Skeletal muscle tissue (tissue), 3 donors: ENCODE measurements at regions not wholly inside any gene's neighbourhood (a gene's known extent, or its start where the extent isn't known, plus 50 kb on each side); places are given as distances from the start of the nearest gene placed in this dataset.
A peak's percentile ranks its signal among the peaks of the same experiment; 100 is the strongest.

Source experiments
- H3K27ac ChIP-seq: one replicate; pipeline ENCODE4 v1.7.0; 2013; ENCODE audit warnings: mild to moderate bottlenecking, low read depth, low read length, inconsistent platforms
- H3K27me3 ChIP-seq, 3 donors: one replicate each; pipeline ENCODE4 v1.7.0; 2013; ENCODE audit warnings: low read length in 3 of 3; ENCODE audit not compliant: control insufficient read depth in 3 of 3, insufficient read depth in 3 of 3
- H3K36me3 ChIP-seq, 3 donors: one replicate each; pipeline ENCODE4 v1.7.0; 2013; ENCODE audit warnings: low read length in 3 of 3; ENCODE audit not compliant: control insufficient read depth in 3 of 3, insufficient read depth in 3 of 3
- H3K4me1 ChIP-seq, 3 donors: one replicate each; pipeline ENCODE4 v1.7.0; 2013; ENCODE audit warnings: low read length in 3 of 3, mild to moderate bottlenecking in 3 of 3; ENCODE audit not compliant: control insufficient read depth in 3 of 3, insufficient read depth in 3 of 3
- H3K4me3 ChIP-seq, 3 donors: one replicate each; pipeline ENCODE4 v1.7.0; 2013; ENCODE audit warnings: low read length in 3 of 3
- H3K9ac ChIP-seq, 3 donors: one replicate each; pipeline ENCODE4 v1.7.0; 2013; ENCODE audit warnings: low read length in 3 of 3, mild to moderate bottlenecking in 3 of 3, moderate library complexity in 2 of 3, low read depth in 1 of 3
- H3K9me3 ChIP-seq, 3 donors: one replicate each; pipeline ENCODE4 v1.7.0; 2013; ENCODE audit warnings: low read length in 3 of 3; ENCODE audit not compliant: control insufficient read depth in 3 of 3
- donor health status: Osteomylitis.

- Histone ChIP-seq H3K27me3 (no peaks in the 10 kb centered on the region), H3K9ac (peak overlapping the region; percentile 61 to 80 (median 62)), H3K4me3 (peak overlapping the region in 2 of 3 donors; percentile 0 to 17), H3K4me1 (peaks cover 40% of the 10 kb centered on the region in 3 donors), H3K9me3 (no peaks in the 10 kb centered on the region), H3K27ac (peak overlapping the region; percentile 98), H3K36me3 (no peaks in the 10 kb centered on the region)
These were observed 99.0 kb upstream of the LIPC start for GRCh38 chr15:58332676-58333400.

GRCh38 chr15:58334803-58335202 is 97.0 kb upstream of the LIPC start:
- Histone ChIP-seq H3K36me3 (no peaks in the 10 kb centered on the region), H3K9ac (no peak overlapping the region), H3K4me1 (peaks cover 35 to 38% (median 37%) of the 10 kb centered on the region in 3 donors), H3K4me3 (no peak overlapping the region), H3K27me3 (no peaks in the 10 kb centered on the region), H3K9me3 (no peaks in the 10 kb centered on the region), H3K27ac (no peak overlapping the region)

GRCh38 chr15:58336161-58336560 is 95.6 kb upstream of the LIPC start:
- no peaks in the 10 kb centered on the region for H3K36me3 ChIP-seq
- peaks cover 21 to 24% (median 23%) of the 10 kb centered on the region in 3 donors for H3K4me1 ChIP-seq
- H3K9ac ChIP-seq, result no peak overlapping the region
- H3K4me3 ChIP-seq, result no peak overlapping the region
- H3K27me3 ChIP-seq, result no peaks in the 10 kb centered on the region
- no peak overlapping the region for H3K27ac ChIP-seq
- H3K9me3 ChIP-seq, result no peaks in the 10 kb centered on the region

GRCh38 chr15:58340176-58340575 is 91.6 kb upstream of the LIPC start:
- Histone ChIP-seq H3K4me1 (no peaks in the 10 kb centered on the region), H3K4me3 (no peak overlapping the region), H3K9ac (no peak overlapping the region), H3K27me3 (no peaks in the 10 kb centered on the region), H3K36me3 (no peaks in the 10 kb centered on the region), H3K9me3 (no peaks in the 10 kb centered on the region), H3K27ac (no peak overlapping the region)

GRCh38 chr15:58342508-58342907 is 89.3 kb upstream of the LIPC start:
- Histone ChIP-seq H3K36me3 (no peaks in the 10 kb centered on the region), H3K27ac (no peak overlapping the region), H3K9ac (no peak overlapping the region), H3K9me3 (no peaks in the 10 kb centered on the region), H3K27me3 (no peaks in the 10 kb centered on the region), H3K4me3 (no peak overlapping the region), H3K4me1 (no peaks in the 10 kb centered on the region)

GRCh38 chr15:58344213-58345070 is 87.3 kb upstream of the LIPC start:
- Histone ChIP-seq H3K9me3 (no peaks in the 10 kb centered on the region), H3K27ac (no peak overlapping the region), H3K9ac (no peak overlapping the region), H3K36me3 (no peaks in the 10 kb centered on the region), H3K4me3 (no peak overlapping the region), H3K4me1 (peaks cover 0 to 4% (median 0%) of the 10 kb centered on the region in 3 donors), H3K27me3 (no peaks in the 10 kb centered on the region)

- Histone ChIP-seq H3K9me3 (no peaks in the 10 kb centered on the region), H3K9ac (no peak overlapping the region), H3K27me3 (no peaks in the 10 kb centered on the region), H3K4me3 (no peak overlapping the region), H3K27ac (no peak overlapping the region), H3K36me3 (no peaks in the 10 kb centered on the region), H3K4me1 (peaks cover 0 to 4% (median 0%) of the 10 kb centered on the region in 3 donors)
These were observed 85.4 kb upstream of the LIPC start for GRCh38 chr15:58346361-58346760.

- H3K27ac ChIP-seq, result no peak overlapping the region
- H3K4me1 ChIP-seq, result peaks cover 0 to 4% (median 0%) of the 10 kb centered on the region in 3 donors
- H3K4me3 ChIP-seq, result no peak overlapping the region
- no peaks in the 10 kb centered on the region for H3K9me3 ChIP-seq
- H3K27me3 ChIP-seq, result no peaks in the 10 kb centered on the region
- no peaks in the 10 kb centered on the region for H3K36me3 ChIP-seq
- H3K9ac ChIP-seq, result no peak overlapping the region
These were observed 83.5 kb upstream of the LIPC start for GRCh38 chr15:58348095-58348812.

- H3K9me3 ChIP-seq, result no peaks in the 10 kb centered on the region
- H3K27me3 ChIP-seq, result peaks cover 0 to 3% (median 0%) of the 10 kb centered on the region in 3 donors
- H3K36me3 ChIP-seq, result no peaks in the 10 kb centered on the region
- H3K4me3 ChIP-seq, result no peak overlapping the region
- peaks cover 0 to 4% (median 0%) of the 10 kb centered on the region in 3 donors for H3K4me1 ChIP-seq
- H3K9ac ChIP-seq, result no peak overlapping the region
- H3K27ac ChIP-seq, result no peak overlapping the region
These were observed 79.5 kb upstream of the LIPC start for GRCh38 chr15:58352026-58352929.
